Lung (tissue), 11 donors: ENCODE measurements at regions not wholly inside any gene's neighbourhood (a gene's known extent, or its start where the extent isn't known, plus 50 kb on each side); places are given as distances from the start of the nearest gene placed in this dataset.

Experiments
- ATAC-seq: fragments of 200-7000 bp; cut with Tn5 transposase; one replicate; pipeline ENCODE4 v1.9.1; 2020; ENCODE audit warnings: moderate number of reproducible peaks; ENCODE audit not compliant: insufficient read depth, low FRiP score
- DNase-seq, 3 donors: peaks; one replicate each; pipeline ENCODE4 v3.0.0-alpha.2; 2013 to 2017
- H3K27ac ChIP-seq, 2 donors: one replicate each; pipeline ENCODE4 v1.5.1; 2013; ENCODE audit warnings: mild to moderate bottlenecking in 2 of 2, moderate library complexity in 2 of 2, control low read depth in 1 of 2, inconsistent platforms in 1 of 2, low read depth in 1 of 2, low read length in 1 of 2
- H3K27me3 ChIP-seq, 3 donors: one replicate each; pipeline ENCODE4 v1.5.1; 2013; ENCODE audit warnings: low read length in 2 of 3; ENCODE audit not compliant: control insufficient read depth in 3 of 3, insufficient read depth in 3 of 3
- H3K36me3 ChIP-seq, 4 donors: one replicate each; pipeline ENCODE4 v1.5.1; 2013; ENCODE audit warnings: low read length in 4 of 4, mild to moderate bottlenecking in 1 of 4, moderate library complexity in 1 of 4; ENCODE audit not compliant: control insufficient read depth in 4 of 4, insufficient read depth in 4 of 4
- H3K4me1 ChIP-seq, 5 donors: one replicate each; pipeline ENCODE4 v1.5.1; 2013; ENCODE audit warnings: low read length in 5 of 5, mild to moderate bottlenecking in 2 of 5, moderate library complexity in 1 of 5; ENCODE audit not compliant: control insufficient read depth in 5 of 5, insufficient read depth in 5 of 5
- H3K4me3 ChIP-seq: one replicate; pipeline ENCODE4 v1.5.1; 2013; ENCODE audit warnings: mild to moderate bottlenecking, control low read depth, moderate library complexity
- H3K9ac ChIP-seq, 2 donors: one replicate each; pipeline ENCODE4 v1.5.1; 2013; ENCODE audit warnings: low read length in 2 of 2, control low read depth in 1 of 2; ENCODE audit not compliant: insufficient read depth in 1 of 2
- H3K9me3 ChIP-seq, 4 donors: one replicate each; pipeline ENCODE4 v1.5.1; 2013; ENCODE audit warnings: low read length in 3 of 4, mild to moderate bottlenecking in 1 of 4, moderate library complexity in 1 of 4; ENCODE audit not compliant: control insufficient read depth in 4 of 4, insufficient read depth in 3 of 4
- WGBS, 2 donors: extraction: QIAGEN DNeasy Blood & Tissue Kit; methylation state at CpG; one replicate each; pipeline ENCODE4 v1.1.7; 2013; 5-methylcytosine and 5-hydroxymethylcytosine counted together
- TF ChIP-seq, protein P1 (sequence below): IDR thresholded peaks from 2 replicates; pipeline ENCODE4 v1.5.1; 2012; ENCODE audit warnings: mild to moderate bottlenecking; ENCODE audit errors: control extremely low read depth, extremely low read depth
- donor health status: control.
- donor health status: control.
- donor health status: Bipolar disorder and iron deficiency.
- donor health status: healthy.
- donor health status: DM: yes; HTN: yes; CAD: no.

DNA sequence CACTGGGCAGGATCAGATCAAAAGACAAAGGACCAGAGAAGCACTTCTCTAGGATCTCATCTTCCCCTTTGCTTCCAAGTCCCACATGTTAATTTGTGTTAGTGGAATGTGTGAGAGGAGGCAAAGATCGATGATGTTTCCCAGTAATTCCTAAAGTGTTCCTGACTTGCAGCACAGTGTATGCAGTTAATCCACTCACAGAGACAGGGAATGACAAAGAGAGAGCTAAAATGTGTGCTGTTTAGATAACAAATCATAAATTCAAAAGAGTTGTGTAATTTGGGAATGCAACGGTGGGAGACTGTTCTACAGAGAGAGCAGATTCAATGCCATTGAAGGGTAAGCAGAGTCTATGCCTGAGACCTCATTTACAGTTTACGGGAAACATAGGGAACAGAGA, 132.0 kb upstream of the SVIL start:
- no peaks in the 10 kb centered on the region for H3K4me1 ChIP-seq
- ATAC-seq: no peak
- H3K9me3 ChIP-seq: peaks cover 0 to 1% (median 0%) of the 10 kb centered on the region in 4 donors
- WGBS, 2 donors: 79 to 84% methylated on average over 3 of the region's 3 CpGs
- DNase-seq: no peak
- H3K9ac ChIP-seq: no peak overlapping the region
- H3K27ac ChIP-seq: no peak overlapping the region
- no peaks in the 10 kb centered on the region for H3K27me3 ChIP-seq
- no peaks in the 10 kb centered on the region for H3K36me3 ChIP-seq
- TF ChIP-seq, protein P1, sequence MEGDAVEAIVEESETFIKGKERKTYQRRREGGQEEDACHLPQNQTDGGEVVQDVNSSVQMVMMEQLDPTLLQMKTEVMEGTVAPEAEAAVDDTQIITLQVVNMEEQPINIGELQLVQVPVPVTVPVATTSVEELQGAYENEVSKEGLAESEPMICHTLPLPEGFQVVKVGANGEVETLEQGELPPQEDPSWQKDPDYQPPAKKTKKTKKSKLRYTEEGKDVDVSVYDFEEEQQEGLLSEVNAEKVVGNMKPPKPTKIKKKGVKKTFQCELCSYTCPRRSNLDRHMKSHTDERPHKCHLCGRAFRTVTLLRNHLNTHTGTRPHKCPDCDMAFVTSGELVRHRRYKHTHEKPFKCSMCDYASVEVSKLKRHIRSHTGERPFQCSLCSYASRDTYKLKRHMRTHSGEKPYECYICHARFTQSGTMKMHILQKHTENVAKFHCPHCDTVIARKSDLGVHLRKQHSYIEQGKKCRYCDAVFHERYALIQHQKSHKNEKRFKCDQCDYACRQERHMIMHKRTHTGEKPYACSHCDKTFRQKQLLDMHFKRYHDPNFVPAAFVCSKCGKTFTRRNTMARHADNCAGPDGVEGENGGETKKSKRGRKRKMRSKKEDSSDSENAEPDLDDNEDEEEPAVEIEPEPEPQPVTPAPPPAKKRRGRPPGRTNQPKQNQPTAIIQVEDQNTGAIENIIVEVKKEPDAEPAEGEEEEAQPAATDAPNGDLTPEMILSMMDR: no peak
- H3K4me3 ChIP-seq: no peak overlapping the region

DNA sequence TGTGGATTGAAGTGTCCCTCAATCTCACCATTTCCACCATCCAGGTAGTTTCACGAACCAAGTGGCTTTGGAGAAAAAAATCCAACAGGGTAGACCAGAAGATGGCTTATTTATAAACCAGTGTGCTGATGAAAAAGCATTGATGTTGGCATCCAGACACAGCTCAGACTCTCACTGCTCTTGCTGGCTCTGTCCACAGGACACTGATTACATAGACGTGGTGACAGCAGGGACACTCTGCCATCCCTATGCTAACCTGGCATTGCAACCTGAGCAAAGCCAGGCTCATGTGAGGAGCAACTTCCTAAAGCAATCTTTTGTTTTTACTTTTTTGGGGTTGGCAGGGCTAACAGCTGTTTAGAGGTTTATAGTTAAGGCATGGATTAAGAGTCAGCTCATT, 130.6 kb upstream of the SVIL start:
- no peak overlapping the region for H3K4me3 ChIP-seq
- no peaks in the 10 kb centered on the region for H3K27me3 ChIP-seq
- ATAC-seq: no peak
- no peak overlapping the region for H3K27ac ChIP-seq
- no peaks in the 10 kb centered on the region for H3K36me3 ChIP-seq
- 88 to 96% methylated on average over 2 of the region's 2 CpGs for whole genome bisulfite sequencing, 2 donors
- H3K4me1 ChIP-seq: no peaks in the 10 kb centered on the region
- no peak overlapping the region for H3K9ac ChIP-seq
- peaks cover 0 to 1% (median 0%) of the 10 kb centered on the region in 4 donors for H3K9me3 ChIP-seq
- TF ChIP-seq, protein P1: no peak
- no peak for DNase-seq

DNA sequence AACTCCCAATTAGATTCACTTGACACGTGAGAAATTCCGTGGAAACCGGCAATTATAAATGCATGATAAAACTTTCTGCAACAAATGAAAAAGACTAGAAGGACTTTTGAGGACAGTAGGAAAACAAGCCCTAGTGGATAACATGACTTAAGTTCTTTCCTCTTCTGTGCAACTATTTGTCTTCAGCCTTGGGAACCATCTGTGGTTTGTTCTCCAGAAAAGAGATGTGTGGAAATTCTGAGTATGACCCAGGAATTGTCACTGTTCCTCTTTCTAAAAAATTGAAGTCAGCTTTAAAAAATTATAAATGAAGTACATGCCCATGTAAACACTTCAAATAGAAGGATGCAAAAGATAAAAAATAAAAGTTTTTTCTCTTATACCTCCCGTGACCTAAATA, 128.6 kb upstream of the SVIL start:
- H3K27ac ChIP-seq: no peak overlapping the region
- no peak for ATAC-seq

More for the DNA sequence above, 128.6 kb upstream of the SVIL start:
- Histone ChIP-seq H3K9ac (no peak overlapping the region), H3K4me1 (no peaks in the 10 kb centered on the region), H3K27me3 (no peaks in the 10 kb centered on the region), H3K9me3 (peaks cover 0 to 1% (median 0%) of the 10 kb centered on the region in 4 donors), H3K4me3 (no peak overlapping the region), H3K36me3 (no peaks in the 10 kb centered on the region)
- 92 to 94% methylated on average over 4 of the region's 4 CpGs for WGBS, 2 donors
- TF ChIP-seq, protein P1: no peak
- DNase-seq: no peak
